Germinal center (tissue), 1 donor: ENCODE measurements at regions not wholly inside any gene's neighbourhood (a gene's known extent, or its start where the extent isn't known, plus 50 kb on each side); places are given as distances from the start of the nearest gene placed in this dataset.

ENCODE experiments used
- DNase-seq: peaks from one replicate; pipeline ENCODE4 v3.0.0; 2012; ENCODE audit warnings: mixed read lengths, low spot score

DNA sequence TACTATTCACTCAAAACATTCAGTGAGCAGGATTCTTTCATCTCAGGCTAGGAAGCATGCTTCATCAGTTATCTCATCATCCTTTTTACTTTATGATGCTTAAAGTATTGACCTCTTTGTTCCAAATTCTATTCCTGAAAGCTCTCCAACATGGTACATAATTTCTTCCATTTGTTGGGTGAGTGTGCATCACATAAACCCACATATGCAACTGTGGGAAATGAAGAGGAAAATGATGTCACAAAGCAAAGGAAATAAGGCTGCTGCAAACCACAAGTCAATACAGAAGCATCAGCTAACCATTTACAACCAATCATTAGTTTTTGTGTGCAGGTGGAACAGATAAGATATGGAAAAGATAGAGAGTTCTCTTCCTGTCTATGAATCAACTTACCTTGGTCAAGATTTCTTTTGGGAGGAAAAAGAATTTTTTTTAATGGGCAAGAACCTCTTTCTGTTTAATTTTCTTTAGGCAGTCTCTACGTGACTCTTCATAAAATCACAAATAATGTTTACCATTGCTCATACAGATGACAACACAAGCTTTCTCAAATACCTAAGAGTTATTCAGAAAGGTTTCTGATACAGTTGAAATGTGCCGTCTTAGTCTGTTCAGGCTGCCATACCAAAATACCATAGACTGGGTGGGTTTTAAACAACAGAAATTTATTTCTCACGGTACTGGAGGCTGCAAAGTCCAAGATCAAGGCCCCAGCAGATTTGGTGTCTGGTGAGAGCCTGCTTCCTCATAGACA lies 259.9 kb downstream of the ADGRG6 start:
- DNase-seq, result no peak

DNA sequence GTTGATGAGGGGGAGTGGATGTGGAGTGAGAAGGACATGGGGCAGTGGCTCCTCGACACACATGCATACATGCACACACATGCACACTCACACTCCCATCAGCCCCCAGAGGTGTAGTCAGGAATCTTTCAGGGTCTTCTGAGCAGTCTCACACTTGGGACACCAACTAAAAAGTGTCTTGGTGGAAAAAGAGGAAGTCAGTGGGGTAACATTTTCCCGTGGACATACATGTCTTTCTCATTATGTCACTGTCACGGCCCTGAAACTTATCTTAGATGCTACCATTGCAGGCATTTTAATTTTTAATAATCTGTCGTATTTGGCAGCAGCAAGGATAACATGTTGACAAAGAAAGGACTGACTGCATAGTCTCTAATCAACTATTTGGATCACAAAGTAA lies 261.1 kb downstream of the ADGRG6 start:
- no peak for DNase-seq

DNA sequence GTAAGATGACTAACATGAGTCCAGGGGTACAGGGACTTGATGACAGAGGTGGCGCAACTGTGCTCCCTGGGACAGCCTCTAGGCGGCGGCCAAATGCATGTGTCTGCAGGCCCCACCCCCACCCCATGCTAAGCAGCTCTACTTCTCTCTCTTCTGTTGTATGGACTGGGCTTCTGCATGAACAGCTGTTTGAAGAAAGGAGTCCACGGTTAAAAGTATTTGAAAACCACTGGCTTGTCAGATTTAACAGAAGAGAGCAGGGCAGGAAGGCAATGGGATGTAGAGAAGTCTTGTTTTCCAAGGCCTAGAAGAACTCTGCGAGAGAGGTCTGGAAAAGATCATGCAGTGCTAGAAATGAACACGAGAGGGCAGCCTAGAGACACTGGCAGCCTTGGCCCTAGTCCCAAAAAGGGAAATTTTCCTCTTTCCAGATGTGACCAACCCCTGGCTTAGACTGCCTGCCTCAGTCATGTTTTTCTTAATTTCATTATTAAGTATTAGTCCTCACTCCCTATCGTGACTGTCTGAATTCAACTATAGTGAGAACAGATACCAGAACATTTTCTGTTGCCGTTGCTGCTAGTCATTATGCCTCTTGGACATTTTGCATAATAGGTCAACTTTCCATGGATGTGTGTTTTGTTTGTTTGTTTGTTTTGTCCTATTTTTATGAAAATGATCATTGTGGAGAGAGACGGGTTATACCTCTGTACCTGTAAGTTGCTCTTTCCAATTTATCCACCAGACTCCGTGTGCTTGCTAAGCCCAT lies 265.0 kb downstream of the ADGRG6 start:
- peak; percentile 54 for DNase-seq

DNA sequence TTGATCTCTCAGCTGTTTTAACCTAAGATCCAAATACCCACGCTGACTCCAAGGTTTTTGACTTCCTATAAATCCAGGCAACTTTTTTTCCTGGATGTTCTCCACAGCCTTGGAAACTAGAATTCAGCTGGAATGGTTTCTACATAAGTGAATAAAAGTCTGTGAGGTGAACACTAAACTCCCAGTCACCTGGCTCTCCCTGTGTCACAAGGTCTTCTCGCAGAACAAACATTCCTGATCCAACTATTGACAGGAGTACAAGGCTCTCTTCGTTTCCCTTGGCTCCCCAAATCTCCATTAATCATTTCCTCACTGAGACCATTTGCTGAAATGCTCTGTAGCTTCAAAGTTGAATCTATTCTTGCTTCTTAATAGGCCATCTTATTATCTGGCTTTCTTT lies 265.7 kb downstream of the ADGRG6 start:
- no peak for DNase-seq

DNA sequence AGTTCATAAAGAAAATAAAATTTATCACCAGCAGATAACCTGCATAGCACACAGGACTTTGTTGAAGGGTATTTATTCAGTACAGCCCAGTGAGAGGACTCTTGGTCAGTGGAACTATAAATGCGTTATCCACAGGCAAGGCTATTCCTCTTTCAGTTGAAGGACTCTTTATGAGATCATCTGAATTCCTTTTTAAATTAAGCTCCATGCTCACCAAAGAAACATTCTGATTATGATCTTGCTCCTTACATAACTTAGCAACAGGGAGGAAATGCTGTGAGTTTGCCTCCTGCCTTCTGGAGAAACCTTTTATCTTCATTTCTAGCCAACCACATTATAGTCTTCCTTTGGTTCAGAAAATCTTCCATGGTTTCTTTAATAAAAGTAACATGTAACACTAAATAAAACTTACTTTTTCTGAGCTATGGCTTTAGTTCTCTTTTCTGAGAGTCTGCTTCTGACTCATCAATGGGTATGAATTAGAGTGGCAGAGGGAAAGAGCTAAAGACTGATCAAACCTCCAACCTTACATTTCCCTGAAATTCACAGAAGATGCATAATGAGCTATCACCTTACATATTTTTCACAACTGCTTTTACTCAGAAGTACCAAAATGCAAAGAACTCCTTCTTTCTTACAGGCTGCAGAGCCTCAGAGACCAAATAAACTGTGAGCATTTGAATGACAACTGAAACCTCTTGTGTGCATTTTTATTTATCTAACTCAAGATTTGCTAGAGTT lies 267.2 kb downstream of the ADGRG6 start:
- no peak for DNase-seq

DNA sequence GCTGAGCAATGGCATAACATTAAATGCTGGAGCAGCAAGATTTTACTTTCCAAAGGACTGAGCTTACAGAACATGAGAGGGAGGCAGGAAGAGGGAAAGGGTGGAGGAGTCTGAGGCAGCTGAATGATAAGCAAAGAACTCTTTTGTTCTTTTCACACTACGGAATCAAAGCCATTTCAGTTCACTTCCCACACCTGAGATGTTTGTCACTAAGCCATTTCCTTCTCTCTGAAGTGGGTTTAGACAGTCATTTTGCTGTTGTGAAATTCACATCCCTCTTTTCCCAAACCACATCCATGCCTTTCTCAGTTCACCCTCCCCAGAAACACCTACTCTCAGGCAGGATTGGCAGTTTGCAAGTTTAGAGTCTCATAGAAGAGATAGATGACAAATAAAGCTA lies 267.9 kb downstream of the ADGRG6 start:
- no peak for DNase-seq

DNA sequence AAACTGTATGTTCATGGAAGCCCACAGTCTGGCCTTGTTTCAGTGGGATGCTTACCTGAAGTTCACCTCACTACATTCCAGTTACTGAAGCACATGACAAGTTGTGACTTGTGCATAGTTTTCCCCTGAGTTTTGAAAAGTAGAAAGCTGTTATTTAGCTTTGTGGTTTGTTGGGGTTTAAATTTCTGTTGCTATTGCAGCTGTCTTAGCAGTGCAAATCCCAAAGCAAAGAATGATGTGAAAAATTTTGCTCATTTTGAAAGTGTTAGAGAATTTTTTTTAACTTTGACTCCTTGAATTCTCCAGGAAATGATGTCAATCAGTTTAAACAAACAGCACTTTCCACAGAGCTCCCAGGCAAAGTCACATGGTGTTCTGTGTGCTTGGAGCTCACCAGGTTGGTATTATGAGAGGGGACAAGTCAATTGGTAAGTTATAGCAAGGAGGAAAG lies 268.4 kb downstream of the ADGRG6 start:
- no peak for DNase-seq

DNA sequence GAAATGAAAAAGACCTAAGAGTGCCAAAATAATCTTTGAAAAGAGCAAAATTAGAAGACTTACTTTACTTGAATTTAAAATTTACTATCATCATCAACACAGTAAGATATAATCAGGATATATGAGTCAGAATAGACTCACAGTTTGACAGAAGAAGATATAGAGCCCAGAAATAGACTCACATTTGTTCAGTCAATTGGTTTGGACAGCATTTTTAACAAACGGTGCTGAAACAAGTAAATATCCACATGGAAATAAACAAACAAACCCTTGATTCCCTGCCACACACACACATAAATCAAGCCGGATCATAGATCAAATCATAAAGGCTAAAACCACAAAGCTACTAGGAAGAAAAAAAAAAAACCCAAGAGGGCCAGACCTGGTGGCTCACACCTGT lies 291.1 kb downstream of the ADGRG6 start:
- no peak for DNase-seq

DNA sequence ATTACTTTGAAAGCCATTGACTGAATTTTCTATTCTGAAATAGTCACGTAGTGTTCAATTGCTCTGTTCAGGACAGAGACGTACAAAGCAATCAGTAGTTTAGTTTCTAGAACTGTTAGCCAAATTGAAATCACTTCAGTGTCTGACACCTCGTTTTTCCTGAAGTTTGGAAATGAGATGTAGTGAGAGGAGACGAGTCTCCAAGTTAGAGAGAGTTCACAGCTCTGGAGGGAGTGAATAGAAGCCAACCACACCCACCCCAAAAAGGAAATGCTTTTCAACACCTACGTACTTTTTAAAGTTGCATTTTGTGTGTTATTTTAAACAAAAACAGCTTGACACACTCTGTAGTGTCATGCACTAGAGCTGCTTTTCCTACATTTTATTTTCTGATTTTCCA lies 296.0 kb downstream of the ADGRG6 start:
- no peak for DNase-seq

DNA sequence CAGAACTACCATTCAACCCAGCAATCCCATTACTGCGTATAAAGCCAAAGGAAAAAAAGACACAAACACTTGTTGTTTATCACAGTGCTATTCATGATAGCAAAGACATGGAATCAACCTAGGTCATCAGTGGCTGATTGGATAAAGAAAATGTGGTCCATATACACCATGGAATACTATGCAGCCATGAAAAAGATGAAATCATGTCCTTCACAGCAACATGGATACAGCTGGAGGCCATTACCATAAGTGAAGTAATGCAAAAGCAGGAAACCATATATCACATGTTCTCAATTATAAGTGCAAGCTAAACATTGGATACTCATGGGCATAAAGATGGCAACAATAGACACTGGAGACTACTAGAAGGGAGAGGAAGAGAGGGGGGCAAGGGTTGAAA lies 299.6 kb downstream of the ADGRG6 start:
- no peak for DNase-seq

DNA sequence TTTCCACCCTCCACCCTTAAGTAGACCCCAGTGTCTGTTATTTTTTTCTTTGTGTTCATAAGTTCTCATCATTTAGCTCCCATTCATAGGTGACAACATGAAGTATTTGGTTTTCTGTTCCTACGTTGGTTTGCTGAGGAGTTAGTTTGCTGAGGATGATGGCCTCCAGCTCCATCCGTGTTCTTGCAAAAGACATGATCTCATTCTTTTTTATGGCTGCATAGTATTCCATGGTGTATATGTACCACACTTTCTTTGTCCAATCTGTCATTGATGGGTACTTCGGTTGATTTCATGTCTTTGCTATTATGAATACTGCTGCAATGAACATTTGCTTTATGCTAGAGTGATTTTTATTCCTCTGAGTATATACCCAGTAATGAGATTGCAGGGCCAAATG lies 301.2 kb downstream of the ADGRG6 start:
- DNase-seq, result no peak

DNA sequence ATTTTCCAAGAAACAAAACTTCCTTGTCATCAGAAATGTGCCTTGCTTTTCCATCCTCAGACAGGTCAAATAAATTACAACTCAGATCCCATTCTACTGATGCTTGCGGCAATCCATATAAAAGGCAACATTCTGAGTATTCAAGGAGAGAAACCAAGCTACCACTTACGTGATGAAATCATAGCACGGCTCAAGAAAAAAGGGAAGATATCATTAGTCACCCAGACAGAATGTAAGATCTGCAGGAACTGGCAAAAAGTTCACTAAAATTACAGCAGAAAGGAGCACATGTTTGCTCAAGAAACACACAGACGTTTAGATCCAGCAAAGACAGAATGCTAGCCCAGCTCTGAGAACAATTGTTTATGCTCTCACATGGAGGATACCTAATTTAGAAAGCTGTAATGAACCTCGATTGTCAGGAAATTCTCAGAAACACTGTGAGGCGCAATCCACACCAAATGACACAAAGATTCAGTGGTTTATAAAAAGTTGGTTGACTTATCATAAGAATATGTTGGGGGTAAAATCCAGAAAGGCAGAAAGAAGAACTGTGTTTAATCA lies 304.2 kb downstream of the ADGRG6 start:
- no peak for DNase-seq

DNA sequence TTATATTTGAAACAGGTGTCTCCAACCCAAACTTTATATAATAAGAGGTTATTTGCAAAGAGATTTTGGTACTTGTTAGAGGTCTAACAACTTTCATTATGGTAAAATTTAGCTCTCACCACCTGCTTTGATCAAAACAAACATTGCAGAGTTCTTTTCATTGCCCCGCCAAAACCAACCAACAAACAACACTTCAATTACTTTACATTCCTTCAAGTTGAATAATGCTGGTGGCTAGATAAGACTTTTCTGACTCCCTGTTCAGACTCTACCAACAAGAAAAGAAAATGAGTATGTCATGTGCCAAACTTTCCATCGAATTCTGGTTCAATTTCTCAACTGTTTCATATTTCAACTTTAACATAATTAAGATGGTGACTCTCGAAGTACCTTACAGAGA lies 311.1 kb downstream of the ADGRG6 start:
- DNase-seq, result no peak

DNA sequence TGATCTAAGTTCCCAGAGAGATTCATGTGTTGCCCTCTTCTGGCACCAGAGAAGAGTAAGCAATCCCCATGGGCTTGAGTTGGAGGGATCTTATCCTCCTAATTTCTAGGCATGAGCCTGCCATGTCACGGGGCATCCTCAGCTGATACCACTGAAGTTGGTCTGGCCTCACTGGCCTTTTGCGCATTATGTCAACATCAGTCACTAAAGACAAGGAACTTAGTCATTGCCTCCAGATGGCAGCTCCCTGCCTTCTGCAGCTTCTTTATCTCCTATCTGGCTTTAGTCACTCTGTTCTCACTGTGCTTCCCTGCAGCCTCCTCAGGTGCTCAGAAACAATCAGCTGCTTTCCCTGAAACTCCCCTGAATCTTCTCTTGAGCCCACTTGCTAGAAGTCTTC lies 312.2 kb downstream of the ADGRG6 start:
- no peak for DNase-seq

DNA sequence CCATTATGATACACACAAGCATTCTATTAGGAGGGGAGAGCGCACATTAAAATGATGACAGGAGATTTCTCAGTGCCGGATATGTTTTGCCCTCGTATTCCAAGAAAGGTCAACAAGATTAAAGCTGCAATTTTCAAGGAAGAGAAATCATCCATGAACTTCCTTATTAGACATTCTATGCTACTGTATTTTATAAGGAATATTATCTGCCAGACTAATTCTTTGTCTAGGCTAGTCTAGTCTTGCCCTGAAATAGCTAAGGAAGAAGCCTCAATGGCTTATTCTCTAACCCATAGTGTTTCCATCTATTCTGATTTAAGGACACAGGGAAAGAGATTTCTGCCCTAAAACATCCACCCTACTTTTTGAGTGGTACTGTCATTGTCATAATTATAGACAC lies 315.4 kb downstream of the ADGRG6 start:
- no peak for DNase-seq

DNA sequence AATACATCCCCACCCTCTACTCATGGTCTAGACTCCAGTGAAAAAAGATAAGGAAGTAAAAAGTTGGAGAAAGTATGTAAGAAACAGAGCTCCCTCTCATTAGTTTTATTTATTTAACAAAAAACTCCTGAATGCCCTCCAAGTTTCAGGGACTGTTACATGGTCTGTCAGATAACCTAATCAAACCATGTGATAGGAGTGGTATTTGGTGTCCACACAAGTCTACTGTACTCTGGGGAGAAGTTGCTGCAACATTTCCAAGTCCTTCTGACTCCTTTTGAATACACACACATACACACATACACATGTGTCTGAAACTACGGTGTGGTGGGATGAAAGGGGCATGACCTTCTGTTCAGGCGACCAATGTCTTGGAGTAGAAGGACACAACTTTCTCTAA lies 320.0 kb downstream of the ADGRG6 start:
- no peak for DNase-seq

DNA sequence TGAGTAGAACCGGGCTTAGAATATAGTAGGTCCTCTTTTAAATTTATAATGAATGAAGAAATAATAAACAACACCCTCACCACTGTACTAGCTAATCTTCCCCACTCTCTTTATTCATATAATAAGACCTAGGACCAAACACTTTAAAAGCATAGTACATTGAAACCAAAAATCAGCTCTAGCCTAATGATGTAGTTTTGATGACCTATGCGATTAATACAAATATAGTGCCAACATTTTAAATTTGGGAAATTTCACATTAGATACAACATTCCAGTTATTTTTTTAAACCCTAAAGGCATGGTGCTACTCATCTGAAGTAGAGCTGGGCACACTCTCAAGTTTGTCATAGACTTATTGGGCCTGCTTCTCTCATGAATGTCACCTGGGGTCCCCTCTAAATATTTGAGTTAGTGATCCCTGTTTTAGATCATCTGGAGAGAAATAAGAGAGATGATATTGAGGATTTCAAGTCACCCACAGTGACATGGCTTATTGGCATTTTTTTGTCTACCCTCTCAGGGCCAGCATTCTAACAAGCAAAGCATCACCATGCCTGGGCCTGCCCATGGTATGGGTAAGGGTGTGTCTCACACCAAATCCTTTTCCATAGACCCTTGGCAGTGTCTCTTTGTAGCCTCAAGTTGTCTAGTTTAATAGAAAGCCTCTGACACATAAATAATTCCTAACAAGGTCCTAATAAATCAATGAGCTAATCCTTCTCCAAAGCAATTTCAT lies 319.8 kb downstream of the HIVEP2 start:
- no peak for DNase-seq

DNA sequence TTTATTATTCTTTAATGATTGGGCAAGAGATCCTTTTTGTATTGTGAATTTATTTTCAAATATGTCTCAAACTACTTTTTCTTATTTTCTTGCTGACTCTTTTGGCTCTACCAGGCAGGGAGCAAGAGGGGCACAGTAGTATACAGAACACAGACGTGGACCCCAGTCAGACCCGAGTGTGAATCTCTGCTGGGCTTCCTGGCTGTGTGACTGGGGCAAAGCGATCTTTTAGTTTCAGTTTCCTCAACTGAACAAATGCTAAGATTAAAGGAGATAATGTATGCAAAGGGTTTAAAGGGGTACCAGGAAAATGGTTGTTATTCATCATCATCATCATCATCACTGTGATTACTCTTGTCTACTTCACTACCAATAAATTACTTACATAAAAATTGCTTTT lies 317.5 kb downstream of the HIVEP2 start:
- no peak for DNase-seq

DNA sequence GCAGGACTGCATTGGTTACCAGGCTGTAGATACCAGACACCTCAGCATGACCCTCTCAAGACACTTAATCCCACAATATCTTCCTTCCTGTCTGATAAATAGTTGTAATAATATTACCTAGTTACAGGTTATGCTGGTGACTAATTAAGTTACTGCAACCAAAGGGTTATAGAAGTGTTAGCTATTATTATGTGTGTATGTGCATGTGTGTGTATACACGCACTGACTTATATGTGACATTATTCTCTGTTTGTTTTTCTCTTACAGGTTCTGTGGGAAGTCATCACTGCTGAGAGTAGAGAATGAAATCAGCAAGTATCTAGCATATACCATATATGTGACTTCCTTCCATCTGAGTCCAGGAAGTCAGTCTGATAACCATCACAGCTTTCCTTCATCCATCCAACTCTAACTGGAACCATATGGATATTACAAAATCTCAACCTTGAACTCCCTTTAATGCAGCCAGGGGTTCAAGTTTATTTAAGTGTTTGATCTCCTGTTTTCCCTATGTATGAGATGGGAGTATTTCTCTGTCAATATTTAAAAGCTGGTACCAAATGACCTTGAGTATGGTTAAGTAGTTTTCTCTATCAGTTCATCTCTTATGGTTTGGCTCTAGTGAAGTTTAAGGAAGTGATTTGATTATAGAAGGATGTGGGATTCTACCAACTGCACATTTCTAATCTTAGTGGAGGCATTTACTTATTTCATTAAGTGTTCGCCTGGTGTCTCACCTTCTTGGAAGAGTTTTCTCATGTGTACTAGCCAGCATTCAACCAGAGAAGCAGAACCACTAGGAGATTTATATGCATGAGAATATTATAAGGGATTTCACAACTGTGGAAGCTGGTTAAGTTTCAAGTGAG lies 313.2 kb downstream of the HIVEP2 start:
- no peak for DNase-seq

DNA sequence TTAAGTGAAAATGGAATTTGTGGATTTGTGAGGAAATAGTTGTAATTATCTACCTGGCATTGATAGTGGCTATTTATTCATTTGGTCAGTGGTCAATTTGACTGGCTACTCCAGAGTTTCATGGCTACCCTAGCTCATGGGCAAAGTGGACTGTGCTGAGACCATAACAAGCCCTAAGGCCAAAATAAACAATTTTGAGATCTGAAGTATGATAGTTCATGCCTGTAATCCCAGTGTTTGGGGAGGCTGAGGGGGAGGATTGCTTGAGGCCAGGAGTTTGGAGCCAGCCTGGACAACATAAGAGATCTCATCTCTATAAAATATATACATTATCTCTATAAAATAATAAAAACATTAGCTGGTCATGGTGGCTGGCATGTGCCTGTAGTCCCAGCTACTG lies 311.7 kb downstream of the HIVEP2 start:
- DNase-seq, result no peak

DNA sequence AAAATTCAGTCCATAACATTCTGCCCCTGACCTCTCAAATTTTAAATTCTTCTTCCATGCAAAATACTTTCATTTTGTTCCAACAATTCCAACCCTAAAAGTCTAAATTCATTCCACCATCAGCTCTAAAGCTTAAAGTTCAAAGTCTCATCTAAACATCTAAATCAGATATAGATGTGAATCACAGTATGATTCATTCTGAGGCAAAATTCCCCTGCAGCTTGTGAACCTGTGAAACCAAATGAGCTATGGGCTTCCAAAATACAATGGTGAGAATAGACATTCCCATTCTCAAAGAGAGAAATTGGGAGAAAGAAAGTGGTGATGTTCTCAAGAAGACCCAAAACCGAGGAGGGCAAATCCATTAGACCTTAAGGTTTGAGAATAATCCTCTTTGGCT lies 309.8 kb downstream of the HIVEP2 start:
- no peak for DNase-seq
